CD14-positive monocyte (primary cell): ENCODE measurements at regions not wholly inside any gene's neighbourhood (a gene's known extent, or its start where the extent isn't known, plus 50 kb on each side); places are given as distances from the start of the nearest gene placed in this dataset.

ENCODE experiments used
- DNase-seq, 3 donors: peaks; one replicate each; pipeline ENCODE4 v3.0.0-alpha.2; 2011 to 2022
- H2AFZ ChIP-seq: 2 replicates; pipeline ENCODE4 v1.6.0; 2012; ENCODE audit warnings: mild to moderate bottlenecking, low read depth, low read length, inconsistent platforms; ENCODE audit not compliant: insufficient read depth, poor library complexity, severe bottlenecking
- H3K27ac ChIP-seq, 2 donors: 1 replicate in 1 of 2; 2 replicates in 1 of 2; pipeline ENCODE4 v1.5.1; 2012 to 2013; ENCODE audit warnings: low read length in 2 of 2, control low read depth in 1 of 2, inconsistent platforms in 1 of 2, low read depth in 1 of 2, mild to moderate bottlenecking in 1 of 2
- H3K27me3 ChIP-seq, 2 donors: one replicate each; pipeline versions ENCODE4 v1.6.0 to v1.6.1; 2011 to 2013; ENCODE audit warnings: low read length in 2 of 2; ENCODE audit not compliant: control insufficient read depth in 2 of 2, insufficient read depth in 2 of 2
- H3K36me3 ChIP-seq, 2 donors: replicated peaks in 1 of 2; 1 replicate in 1 of 2; 2 replicates in 1 of 2; pipeline versions ENCODE4 v1.5.1 to v1.6.1; 2012 to 2013; ENCODE audit warnings: low read length in 2 of 2, control low read depth in 1 of 2, inconsistent platforms in 1 of 2, mild to moderate bottlenecking in 1 of 2; ENCODE audit not compliant: insufficient read depth in 2 of 2, control insufficient read depth in 1 of 2
- H3K4me1 ChIP-seq, 2 donors: 1 replicate in 1 of 2; 2 replicates in 1 of 2; pipeline versions ENCODE4 v1.5.1 to v1.6.1; 2012 to 2013; ENCODE audit warnings: low read length in 2 of 2, control low read depth in 1 of 2, inconsistent platforms in 1 of 2, mild to moderate bottlenecking in 1 of 2, moderate library complexity in 1 of 2; ENCODE audit not compliant: insufficient read depth in 2 of 2, control insufficient read depth in 1 of 2
- H3K4me2 ChIP-seq: replicated peaks from 2 replicates; pipeline ENCODE3; 2012; ENCODE audit warnings: low read length, moderate library complexity, mild to moderate bottlenecking; ENCODE audit not compliant: poor library complexity, severe bottlenecking; ENCODE audit errors: extremely low read depth
- H3K4me3 ChIP-seq, 3 experiments: fragments of 200-600 bp in 1 of 3; sonication (generic) in 1 of 3; replicated peaks in 1 of 3; 1 replicate in 2 of 3; 2 replicates in 1 of 3; pipeline ENCODE4 v1.5.1; 2011 to 2013; ENCODE audit warnings: low read length in 3 of 3, mild to moderate bottlenecking in 3 of 3, control low read depth in 2 of 3, low read depth in 2 of 3, inconsistent platforms in 1 of 3, moderate library complexity in 1 of 3
- H3K79me2 ChIP-seq: 2 replicates; pipeline ENCODE4 v1.6.0; 2012; ENCODE audit warnings: mild to moderate bottlenecking, control low read depth, inconsistent platforms, low read length, moderate library complexity; ENCODE audit not compliant: insufficient read depth
- H3K9ac ChIP-seq: 2 replicates; pipeline ENCODE4 v1.6.0; 2017; ENCODE audit warnings: low read length, mild to moderate bottlenecking; ENCODE audit not compliant: insufficient read depth, poor library complexity, severe bottlenecking
- H3K9me3 ChIP-seq, 2 donors: replicated peaks in 1 of 2; 1 replicate in 1 of 2; 2 replicates in 1 of 2; pipeline versions ENCODE4 v1.5.1 to v1.6.1; 2012 to 2013; ENCODE audit warnings: low read length in 2 of 2, control low read depth in 1 of 2; ENCODE audit not compliant: control insufficient read depth in 1 of 2, insufficient read depth in 1 of 2
- H4K20me1 ChIP-seq: 2 replicates; pipeline ENCODE4 v1.6.0; 2012; ENCODE audit warnings: mild to moderate bottlenecking, low read length, control low read depth, moderate library complexity; ENCODE audit not compliant: insufficient read depth
- H3K27ac Mint-ChIP-seq, 7 donors: one replicate each; pipeline ENCODE4 v1.8.0; 2020; ENCODE audit warnings: mild to moderate bottlenecking in 7 of 7, mixed read lengths in 7 of 7, moderate library complexity in 6 of 7, inconsistent platforms in 2 of 7
- H3K27me3 Mint-ChIP-seq, 3 donors: one replicate each; pipeline ENCODE4 v1.8.0; 2021 to 2022; ENCODE audit warnings: low read depth in 3 of 3, mild to moderate bottlenecking in 3 of 3, mixed read lengths in 3 of 3, moderate library complexity in 3 of 3, inconsistent platforms in 1 of 3
- H3K36me3 Mint-ChIP-seq, 2 donors: one replicate each; pipeline ENCODE4 v1.8.0; 2020; ENCODE audit warnings: mixed read lengths in 2 of 2, inconsistent platforms in 1 of 2, mild to moderate bottlenecking in 1 of 2
- H3K4me1 Mint-ChIP-seq: one replicate; pipeline ENCODE4 v1.8.0; 2020; ENCODE audit warnings: mild to moderate bottlenecking, mixed read lengths
- H3K4me3 Mint-ChIP-seq, 2 donors: one replicate each; pipeline ENCODE4 v1.8.0; 2020; ENCODE audit warnings: mild to moderate bottlenecking in 2 of 2, mixed read lengths in 2 of 2, moderate library complexity in 1 of 2
- H3K9me3 Mint-ChIP-seq, 7 donors: one replicate each; pipeline ENCODE4 v1.8.0; 2020 to 2022; ENCODE audit warnings: mixed read lengths in 7 of 7, mild to moderate bottlenecking in 6 of 7, moderate library complexity in 6 of 7, inconsistent platforms in 2 of 7
- WGBS: methylation state at CpG from one replicate; pipeline ENCODE4 v1.1.5; 2013; ENCODE audit warnings: missing lambda C conversion rate; ENCODE audit not compliant: insufficient coverage; 5-methylcytosine and 5-hydroxymethylcytosine counted together
- intact Hi-C, 2 donors: fragments of 100-400 bp; cut with micrococcal nuclease; formaldehyde crosslinking; loops; one replicate each; pipeline versions ENCODE4 v1.15.0 to v1.15.1; 2023
- TF ChIP-seq, protein P1 (sequence below): fragments of 200-600 bp; IDR thresholded peaks from one replicate; pipeline ENCODE4 v1.8.0; 2022; ENCODE audit warnings: antibody characterized with exemption, mild to moderate bottlenecking

DNA sequence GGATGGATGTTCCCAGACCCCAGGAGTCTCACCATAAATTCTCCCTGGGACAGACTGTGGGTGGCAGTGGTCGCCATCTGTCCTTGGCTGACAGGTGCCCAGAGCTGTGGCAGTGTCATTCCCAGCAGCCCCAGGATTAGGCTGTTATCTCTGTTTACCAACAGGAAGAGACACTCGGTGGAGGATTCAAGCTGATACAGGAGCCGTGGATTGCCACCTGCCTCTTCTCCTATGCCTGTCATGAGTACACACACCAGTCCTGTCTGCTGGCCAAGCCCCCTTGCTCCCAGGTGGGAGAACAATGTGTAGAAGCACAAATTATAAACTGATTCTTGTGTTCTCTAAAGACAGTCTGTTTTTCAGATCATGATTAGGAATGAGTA is 152.6 kb downstream of the ETS2 start:
- DNase-seq, result no peak
- Histone ChIP-seq H3K4me1 (peaks cover 14 to 24% of the 10 kb centered on the region in 2 donors), H4K20me1 (no peaks in the 10 kb centered on the region), H3K36me3 (no peaks in the 10 kb centered on the region), H3K9me3 (no peaks in the 10 kb centered on the region), H3K4me2 (no peak overlapping the region), H3K27me3 (no peaks in the 10 kb centered on the region), H3K27ac (no peak overlapping the region), H2AFZ (no peak overlapping the region), H3K4me3 (no peak overlapping the region), H3K9ac (no peak overlapping the region), H3K79me2 (no peaks in the 10 kb centered on the region)
- H3K27ac Mint-ChIP-seq, result peak overlapping the region in 1 of 7 donors; percentile 46
- peaks cover 0 to 2% (median 2%) of the 10 kb centered on the region in 3 donors for H3K27me3 Mint-ChIP-seq
- H3K9me3 Mint-ChIP-seq, result peaks cover 0 to 9% (median 4%) of the 10 kb centered on the region in 7 donors
- H3K36me3 Mint-ChIP-seq, result no peaks in the 10 kb centered on the region
- H3K4me3 Mint-ChIP-seq, result no peak overlapping the region
- intact Hi-C loops, result no loop called here
- H3K4me1 Mint-ChIP-seq, result peaks cover 25% of the 10 kb centered on the region
- TF ChIP-seq, protein P1, sequence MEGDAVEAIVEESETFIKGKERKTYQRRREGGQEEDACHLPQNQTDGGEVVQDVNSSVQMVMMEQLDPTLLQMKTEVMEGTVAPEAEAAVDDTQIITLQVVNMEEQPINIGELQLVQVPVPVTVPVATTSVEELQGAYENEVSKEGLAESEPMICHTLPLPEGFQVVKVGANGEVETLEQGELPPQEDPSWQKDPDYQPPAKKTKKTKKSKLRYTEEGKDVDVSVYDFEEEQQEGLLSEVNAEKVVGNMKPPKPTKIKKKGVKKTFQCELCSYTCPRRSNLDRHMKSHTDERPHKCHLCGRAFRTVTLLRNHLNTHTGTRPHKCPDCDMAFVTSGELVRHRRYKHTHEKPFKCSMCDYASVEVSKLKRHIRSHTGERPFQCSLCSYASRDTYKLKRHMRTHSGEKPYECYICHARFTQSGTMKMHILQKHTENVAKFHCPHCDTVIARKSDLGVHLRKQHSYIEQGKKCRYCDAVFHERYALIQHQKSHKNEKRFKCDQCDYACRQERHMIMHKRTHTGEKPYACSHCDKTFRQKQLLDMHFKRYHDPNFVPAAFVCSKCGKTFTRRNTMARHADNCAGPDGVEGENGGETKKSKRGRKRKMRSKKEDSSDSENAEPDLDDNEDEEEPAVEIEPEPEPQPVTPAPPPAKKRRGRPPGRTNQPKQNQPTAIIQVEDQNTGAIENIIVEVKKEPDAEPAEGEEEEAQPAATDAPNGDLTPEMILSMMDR, result no peak
- 100% methylated on average over 1 of the region's 3 CpGs for WGBS

DNA sequence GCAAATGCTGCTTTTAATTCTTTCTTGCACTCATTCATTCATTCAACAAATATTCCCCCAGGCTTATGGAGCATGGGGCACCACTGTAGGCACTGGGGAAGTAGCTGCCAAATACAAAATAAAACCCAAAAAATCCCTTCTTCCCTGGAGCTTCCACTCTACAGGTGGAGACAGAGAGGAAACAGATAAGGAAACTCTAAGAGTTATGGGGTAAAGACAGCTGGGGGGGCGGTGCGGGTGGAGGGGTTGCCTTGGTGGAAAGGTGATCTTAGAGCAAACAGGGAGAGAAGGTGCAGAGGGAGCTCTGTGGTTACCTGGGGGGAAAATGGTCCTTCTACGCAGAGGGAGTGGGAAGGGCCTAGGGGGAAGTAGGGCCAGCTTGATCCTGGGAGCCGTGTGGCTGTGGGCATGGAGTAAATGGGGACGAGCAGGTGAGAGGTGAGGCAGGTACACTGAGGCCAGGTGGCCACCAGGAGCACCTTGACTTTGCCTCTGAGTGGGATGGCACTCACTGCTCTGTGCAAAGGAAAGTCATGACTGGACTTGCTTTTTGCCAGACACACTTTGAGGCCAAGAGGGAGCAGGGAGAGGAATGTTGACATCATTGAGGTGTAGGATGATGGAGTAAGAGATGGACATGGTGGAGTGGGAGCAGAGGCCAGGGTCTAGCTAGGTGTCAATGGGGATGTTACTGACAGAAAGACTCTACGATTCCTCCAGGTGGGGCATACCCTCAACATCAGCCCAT is 152.0 kb downstream of the ETS2 start:
- H3K27ac ChIP-seq, result no peak overlapping the region
- 56% methylated on average over 5 of the region's 6 CpGs for WGBS

More for the DNA sequence above, 152.0 kb downstream of the ETS2 start:
- intact Hi-C loops, result no loop called here
- Mint-ChIP-seq H3K4me3 (no peak overlapping the region), H3K27ac (peak overlapping the region in 1 of 7 donors; percentile 46), H3K27me3 (peaks cover 0 to 3% (median 2%) of the 10 kb centered on the region in 3 donors), H3K4me1 (peaks cover 25% of the 10 kb centered on the region), H3K9me3 (peaks cover 0 to 6% (median 1%) of the 10 kb centered on the region in 7 donors), H3K36me3 (no peaks in the 10 kb centered on the region)
- TF ChIP-seq, protein P1, result no peak
- no peak overlapping the region for H3K4me2 ChIP-seq
- H3K4me3 ChIP-seq, result no peak overlapping the region
- no peaks in the 10 kb centered on the region for H4K20me1 ChIP-seq
- H2AFZ ChIP-seq, result peak overlapping the region; percentile 15
- H3K79me2 ChIP-seq, result no peaks in the 10 kb centered on the region
- no peak overlapping the region for H3K9ac ChIP-seq
- H3K36me3 ChIP-seq, result no peaks in the 10 kb centered on the region
- DNase-seq, result no peak
- H3K4me1 ChIP-seq, result peaks cover 14 to 24% of the 10 kb centered on the region in 2 donors
- H3K27me3 ChIP-seq, result no peaks in the 10 kb centered on the region
- H3K9me3 ChIP-seq, result no peaks in the 10 kb centered on the region
